H9 (cell line): ENCODE measurements at regions not wholly inside any gene's neighbourhood (a gene's known extent, or its start where the extent isn't known, plus 50 kb on each side); places are given as distances from the start of the nearest gene placed in this dataset.

ENCODE experiments used
- DNase-seq: peaks from one replicate; pipeline ENCODE4 v3.0.0-alpha.2; 2017
- H2AFZ ChIP-seq: one replicate; pipeline ENCODE4 v1.6.1; 2013; ENCODE audit warnings: mild to moderate bottlenecking, low read length, control low read depth, moderate library complexity
- H2AK5ac ChIP-seq: 2 replicates; pipeline ENCODE4 v1.6.1; 2013; ENCODE audit warnings: low read length, control low read depth, mixed read lengths; ENCODE audit not compliant: insufficient read length
- H2BK120ac ChIP-seq: one replicate; pipeline ENCODE4 v1.6.1; 2013; ENCODE audit warnings: low read depth, mild to moderate bottlenecking, low read length, control low read depth, inconsistent platforms; ENCODE audit not compliant: poor library complexity, severe bottlenecking
- H2BK12ac ChIP-seq: 2 replicates; pipeline ENCODE4 v1.6.1; 2013; ENCODE audit warnings: low read length, control low read depth, mixed read lengths, low read depth; ENCODE audit not compliant: insufficient read length
- H2BK15ac ChIP-seq: 2 replicates; pipeline ENCODE4 v1.6.1; 2013; ENCODE audit warnings: low read depth, low read length, control low read depth
- H2BK20ac ChIP-seq: one replicate; pipeline ENCODE4 v1.6.1; 2013; ENCODE audit warnings: low read depth, mild to moderate bottlenecking, low read length, control low read depth, inconsistent platforms; ENCODE audit not compliant: poor library complexity, severe bottlenecking
- H2BK5ac ChIP-seq: 2 replicates; pipeline ENCODE4 v1.6.1; 2013; ENCODE audit warnings: low read length, control low read depth, mixed read lengths; ENCODE audit not compliant: insufficient read length
- H3K14ac ChIP-seq: 2 replicates; pipeline ENCODE4 v1.6.1; 2013; ENCODE audit warnings: low read length, control low read depth; ENCODE audit not compliant: insufficient read depth
- H3K18ac ChIP-seq: 2 replicates; pipeline ENCODE4 v1.6.1; 2013; ENCODE audit warnings: low read depth, mild to moderate bottlenecking, mixed read lengths, low read length, control low read depth; ENCODE audit not compliant: insufficient read length
- H3K23ac ChIP-seq: 2 replicates; pipeline ENCODE4 v1.6.1; 2013; ENCODE audit warnings: low read length, control low read depth, mixed read lengths, low read depth; ENCODE audit not compliant: insufficient read length
- H3K23me2 ChIP-seq: 2 replicates; pipeline ENCODE4 v1.6.1; 2013; ENCODE audit warnings: low read depth, mild to moderate bottlenecking, mixed read lengths, low read length, control low read depth; ENCODE audit not compliant: insufficient read length, poor library complexity, severe bottlenecking
- H3K27ac ChIP-seq: 2 replicates; pipeline ENCODE4 v1.5.1; 2013; ENCODE audit warnings: low read length, control low read depth, mixed read lengths, low read depth; ENCODE audit not compliant: insufficient read length
- H3K27me3 ChIP-seq: 2 replicates; pipeline ENCODE4 v1.6.1; 2013; ENCODE audit warnings: low read length, control low read depth, inconsistent platforms; ENCODE audit not compliant: insufficient read depth
- H3K4ac ChIP-seq: 2 replicates; pipeline ENCODE4 v1.6.1; 2013; ENCODE audit warnings: low read depth, mild to moderate bottlenecking, control low read depth, inconsistent platforms, low read length, moderate library complexity
- H3K4me1 ChIP-seq: 2 replicates; pipeline ENCODE4 v1.6.1; 2013; ENCODE audit warnings: low read length, control low read depth, inconsistent platforms; ENCODE audit not compliant: insufficient read depth
- H3K4me2 ChIP-seq: 2 replicates; pipeline ENCODE4 v1.6.1; 2013; ENCODE audit warnings: low read length, control low read depth, mixed read lengths; ENCODE audit not compliant: insufficient read length, insufficient read depth
- H3K56ac ChIP-seq: 2 replicates; pipeline ENCODE4 v1.6.1; 2013; ENCODE audit warnings: low read depth, mild to moderate bottlenecking, mixed read lengths, low read length, control low read depth; ENCODE audit not compliant: insufficient read length
- H3K79me1 ChIP-seq: 2 replicates; pipeline ENCODE4 v1.6.1; 2013; ENCODE audit warnings: low read depth, mild to moderate bottlenecking, moderate library complexity, low read length, control low read depth, inconsistent platforms; ENCODE audit not compliant: insufficient read depth, poor library complexity, severe bottlenecking
- H3K79me2 ChIP-seq: 2 replicates; pipeline ENCODE4 v1.6.1; 2013; ENCODE audit warnings: low read length, control low read depth, inconsistent platforms; ENCODE audit not compliant: insufficient read depth
- H3K9ac ChIP-seq: 2 replicates; pipeline ENCODE4 v1.6.1; 2013; ENCODE audit warnings: low read length, control low read depth, mixed read lengths; ENCODE audit not compliant: insufficient read length; ENCODE audit errors: extremely low read depth
- H3K9me3 ChIP-seq: one replicate; pipeline ENCODE4 v1.6.1; 2013; ENCODE audit warnings: low read depth, low read length, inconsistent platforms; ENCODE audit not compliant: control insufficient read depth
- H3T11ph ChIP-seq: one replicate; pipeline ENCODE4 v1.6.1; 2013; ENCODE audit warnings: mild to moderate bottlenecking, low read length, control low read depth, inconsistent platforms
- H4K20me1 ChIP-seq: one replicate; pipeline ENCODE4 v1.6.1; 2013; ENCODE audit not compliant: control insufficient read depth, insufficient read length, insufficient read depth
- H4K5ac ChIP-seq: 2 replicates; pipeline ENCODE4 v1.6.1; 2013; ENCODE audit warnings: low read depth, mild to moderate bottlenecking, mixed read lengths, low read length, control low read depth; ENCODE audit not compliant: insufficient read length
- H4K8ac ChIP-seq: replicated peaks from 2 replicates; pipeline ENCODE4 v1.6.1; 2013; ENCODE audit warnings: low read length, control low read depth, mixed read lengths, low read depth; ENCODE audit not compliant: insufficient read length
- H4K91ac ChIP-seq: 2 replicates; pipeline ENCODE4 v1.6.1; 2013; ENCODE audit warnings: low read depth, mild to moderate bottlenecking, moderate library complexity, mixed read lengths, low read length, control low read depth; ENCODE audit not compliant: insufficient read length
- H3K27ac Mint-ChIP-seq, 3 experiments: 2 replicates in 2 of 3; 3 replicates in 1 of 3; pipeline ENCODE4 v1.8.0; 2020 to 2021; ENCODE audit warnings: mixed read lengths in 3 of 3, mild to moderate bottlenecking in 1 of 3, moderate library complexity in 1 of 3
- H3K27me3 Mint-ChIP-seq: 2 replicates; pipeline ENCODE4 v1.8.0; 2021; ENCODE audit warnings: low read depth, mild to moderate bottlenecking, moderate library complexity, mixed read lengths
- H3K36me3 Mint-ChIP-seq, 3 experiments: 2 replicates in 2 of 3; 3 replicates in 1 of 3; pipeline ENCODE4 v1.8.0; 2020 to 2021; ENCODE audit warnings: low read depth in 3 of 3, mixed read lengths in 3 of 3; ENCODE audit not compliant: insufficient read depth in 1 of 3
- H3K4me1 Mint-ChIP-seq, 2 experiments: 2 replicates each; pipeline ENCODE4 v1.8.0; 2020; ENCODE audit warnings: mixed read lengths in 2 of 2
- H3K4me3 Mint-ChIP-seq, 2 experiments: 2 replicates in 1 of 2; 3 replicates in 1 of 2; pipeline ENCODE4 v1.8.0; 2020 to 2021; ENCODE audit warnings: mild to moderate bottlenecking in 2 of 2, mixed read lengths in 2 of 2, moderate library complexity in 1 of 2
- H3K9me3 Mint-ChIP-seq, 2 experiments: 2 replicates in 1 of 2; 3 replicates in 1 of 2; pipeline ENCODE4 v1.8.0; 2020; ENCODE audit warnings: mild to moderate bottlenecking in 2 of 2, mixed read lengths in 2 of 2, moderate library complexity in 1 of 2
- CTCF ChIP-seq: fragments of 200-600 bp; sonication (generic); conservative IDR thresholded peaks from 3 replicates; pipeline ENCODE4 v1.8.0; 2021; ENCODE audit warnings: antibody characterized with exemption, mild to moderate bottlenecking
- WGBS: extraction: QIAGEN DNeasy Blood & Tissue Kit; methylation state at CpG from one replicate; pipeline ENCODE4 v1.1.7; 2013; ENCODE audit warnings: missing lambda C conversion rate, low lambda C conversion rate, mixed read lengths; ENCODE audit not compliant: insufficient read length; ENCODE audit errors: extremely low coverage; 5-methylcytosine and 5-hydroxymethylcytosine counted together

GRCh38 chr6:1255636-1256365 is 56.1 kb upstream of the FOXQ1 start:
- no peaks in the 10 kb centered on the region for H3K4me1 Mint-ChIP-seq
- H3K79me2 ChIP-seq = no peaks in the 10 kb centered on the region
- no peaks in the 10 kb centered on the region for H3K4me1 ChIP-seq
- no peak overlapping the region for H4K8ac ChIP-seq
- no peak overlapping the region for H3K56ac ChIP-seq
- H3K4me2 ChIP-seq = no peak overlapping the region
- H4K91ac ChIP-seq = no peak overlapping the region
- DNase-seq = no peak
- H2AK5ac ChIP-seq = no peak overlapping the region
- H3K4ac ChIP-seq = no peak overlapping the region
- no peak overlapping the region for H3K23ac ChIP-seq
- H3K27ac Mint-ChIP-seq = no peak overlapping the region
- no peaks in the 10 kb centered on the region for H3K79me1 ChIP-seq
- no peak overlapping the region for H4K5ac ChIP-seq
- H2AFZ ChIP-seq = no peak overlapping the region
- H3K27me3 ChIP-seq = no peaks in the 10 kb centered on the region
- no CpG with 5 or more reads among the region's 9 CpGs for WGBS
- H3K9me3 Mint-ChIP-seq = no peaks in the 10 kb centered on the region
- H3K18ac ChIP-seq = no peak overlapping the region
- no peak overlapping the region for H3K27ac ChIP-seq
- H3K36me3 Mint-ChIP-seq = no peaks in the 10 kb centered on the region; a peak in 1 of 7 replicates
- no peak for TF ChIP-seq CTCF
- no peak overlapping the region for H2BK12ac ChIP-seq
- H3K4me3 Mint-ChIP-seq = no peak overlapping the region
- H3T11ph ChIP-seq = no peak overlapping the region
- no peak overlapping the region for H3K9ac ChIP-seq
- no peak overlapping the region for H2BK5ac ChIP-seq
- no peaks in the 10 kb centered on the region for H3K23me2 ChIP-seq
- H2BK120ac ChIP-seq = no peak overlapping the region
- peaks cover 11% of the 10 kb centered on the region for H3K27me3 Mint-ChIP-seq
- no peaks in the 10 kb centered on the region for H3K9me3 ChIP-seq
- no peak overlapping the region for H3K14ac ChIP-seq
- H2BK15ac ChIP-seq = no peak overlapping the region
- H2BK20ac ChIP-seq = no peak overlapping the region
- no peaks in the 10 kb centered on the region for H4K20me1 ChIP-seq
